Fibroblast of pulmonary artery (primary cell): ENCODE measurements at regions not wholly inside any gene's neighbourhood (a gene's known extent, or its start where the extent isn't known, plus 50 kb on each side); places are given as distances from the start of the nearest gene placed in this dataset.

Experiments
- DNase-seq: peaks from one replicate; pipeline ENCODE4 v3.0.0-alpha.2; 2010; ENCODE audit warnings: low read depth
- H3K4me3 ChIP-seq: replicated peaks from 2 replicates; pipeline ENCODE4 v1.5.1; 2011; ENCODE audit warnings: low read depth, mild to moderate bottlenecking, control low read depth, low read length, moderate library complexity
- CTCF ChIP-seq: IDR thresholded peaks from 2 replicates; pipeline ENCODE4 v1.5.1; 2011; ENCODE audit warnings: mild to moderate bottlenecking, control low read depth, low read length, inconsistent platforms; ENCODE audit errors: missing control alignments

GRCh38 chr6:33957892-33958525, 154.2 kb upstream of the MLN start:
- DNase-seq, result no peak
- TF ChIP-seq CTCF, result no peak
- no peak overlapping the region for H3K4me3 ChIP-seq

- no peak for TF ChIP-seq CTCF
- H3K4me3 ChIP-seq, result no peak overlapping the region
- DNase-seq, result no peak
Observed at GRCh38 chr6:33957131-33957891, 153.5 kb upstream of the MLN start.

DNA sequence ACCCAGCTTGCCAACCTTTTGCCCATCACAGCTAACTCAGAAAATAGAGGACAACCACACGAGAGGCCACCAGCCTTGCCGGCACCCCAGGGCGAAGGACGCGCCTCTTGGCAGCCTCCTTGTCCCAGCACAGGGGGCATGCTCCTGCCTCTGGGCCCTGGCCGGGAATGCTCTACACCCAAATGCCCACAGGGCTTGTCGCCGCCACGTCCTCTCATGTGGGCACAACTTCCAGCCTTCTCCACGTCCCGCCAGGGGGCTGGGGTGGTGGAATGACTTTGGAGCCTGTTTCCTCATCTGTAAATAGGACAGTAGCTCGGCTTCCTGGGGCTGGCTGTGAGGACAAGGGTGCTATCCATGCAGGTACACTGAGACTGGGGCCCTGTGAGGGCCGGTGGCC, 152.4 kb upstream of the MLN start:
- no peak for DNase-seq
- TF ChIP-seq CTCF, result no peak

GRCh38 chr6:33955566-33955965, 151.8 kb upstream of the MLN start:
- TF ChIP-seq CTCF, result no peak
- no peak overlapping the region for H3K4me3 ChIP-seq
- no peak for DNase-seq

More for the DNA sequence above, 152.4 kb upstream of the MLN start:
- H3K4me3 ChIP-seq, result no peak overlapping the region

DNA sequence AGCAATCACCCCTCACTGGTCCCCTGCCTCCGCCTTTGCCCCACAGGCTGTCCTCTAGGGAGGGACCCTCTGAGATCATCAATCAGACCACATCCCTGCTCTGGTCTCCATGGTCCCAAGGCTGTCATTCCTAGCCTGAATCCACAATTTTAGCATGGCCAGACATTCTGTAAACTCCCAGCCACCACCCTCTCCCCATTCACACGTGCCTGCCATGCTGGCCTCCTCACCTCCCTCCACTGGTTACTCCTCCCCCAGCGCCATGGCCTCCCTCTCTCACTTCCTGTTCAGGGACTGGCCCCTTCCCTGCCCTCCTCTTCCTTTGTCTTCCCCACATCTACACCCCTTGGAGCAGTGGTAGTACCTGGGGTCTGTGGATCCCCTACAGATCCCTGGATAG, 150.7 kb upstream of the MLN start:
- DNase-seq, result no peak
- H3K4me3 ChIP-seq, result no peak overlapping the region
- TF ChIP-seq CTCF, result no peak

DNA sequence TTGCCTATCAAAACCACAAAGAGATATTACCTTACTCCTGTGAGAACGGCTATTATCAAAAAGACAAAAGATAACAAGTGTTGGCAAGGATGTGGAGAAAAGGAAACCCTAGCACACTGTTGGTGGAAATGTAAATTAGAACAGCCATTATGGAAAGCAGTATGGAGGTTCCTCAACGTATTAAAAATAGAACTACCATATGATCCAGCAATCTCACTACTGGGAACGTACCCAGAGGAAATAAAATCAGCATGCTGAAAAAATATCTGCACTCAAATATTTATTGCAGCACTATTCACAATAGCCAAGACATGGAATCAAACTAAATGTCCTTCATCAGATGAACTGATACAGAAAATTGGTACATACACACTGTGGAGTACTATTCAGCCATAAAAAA, 149.4 kb upstream of the MLN start:
- TF ChIP-seq CTCF, result no peak
- H3K4me3 ChIP-seq, result no peak overlapping the region
- DNase-seq, result no peak

- TF ChIP-seq CTCF, result no peak
- DNase-seq, result no peak
- H3K4me3 ChIP-seq, result no peak overlapping the region
Observed at GRCh38 chr6:33952016-33952415, 148.2 kb upstream of the MLN start.
